ENCODE measurements at regions not wholly inside any gene's neighbourhood (a gene's known extent, or its start where the extent isn't known, plus 50 kb on each side); places are given as distances from the start of the nearest gene placed in this dataset.

DNA sequence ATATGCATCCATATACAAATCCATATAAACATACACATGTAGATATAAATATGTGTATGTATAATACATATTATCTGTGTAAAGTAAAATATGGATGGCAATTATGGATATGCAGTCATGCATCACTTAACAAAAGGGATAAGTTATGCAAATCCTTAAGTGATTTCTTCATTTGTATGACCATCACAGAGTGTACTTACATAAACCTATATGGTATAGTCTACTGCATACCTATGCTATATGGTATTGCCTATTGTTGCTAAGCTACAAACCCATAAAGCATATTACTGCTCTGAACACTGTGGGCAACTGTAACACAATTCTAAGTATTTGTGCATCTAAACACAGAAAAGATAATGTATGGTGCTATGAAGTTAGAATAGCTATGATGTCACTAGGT, 227.2 kb downstream of the SLC6A15 start:
- DNase-seq (ENCODE audit: low read depth in 2 of 2): no peak

GRCh38 chr12:84676787-84677186, 235.8 kb downstream of the SLC6A15 start:
- no peak for DNase-seq (ENCODE audit: low read depth in 2 of 2)

GRCh38 chr12:84661786-84662185, 250.8 kb downstream of the SLC6A15 start:
- no peak for DNase-seq (ENCODE audit: low read depth in 2 of 2)

DNA sequence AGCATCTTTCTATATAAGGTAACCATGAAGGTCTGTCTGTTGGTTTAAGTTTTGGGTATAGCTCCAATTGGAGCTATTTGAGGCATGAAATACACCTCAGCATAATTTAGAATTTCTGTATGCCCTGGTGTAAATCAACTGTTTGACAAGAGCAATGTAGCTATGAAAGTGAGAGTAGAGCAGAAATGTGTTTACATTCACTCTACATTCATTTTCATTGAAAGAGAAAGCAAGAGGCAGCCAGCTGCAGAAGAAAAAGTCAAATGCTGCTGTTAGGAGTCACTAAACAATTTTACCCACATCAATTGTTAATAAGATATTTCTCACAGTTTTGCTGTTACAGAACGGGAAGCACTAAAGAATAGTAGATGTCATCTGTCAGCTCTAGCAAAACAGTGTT, 252.5 kb downstream of the SLC6A15 start:
- DNase-seq (ENCODE audit: low read depth in 2 of 2): no peak

- DNase-seq (ENCODE audit: low read depth in 2 of 2): no peak
Measured at GRCh38 chr12:84658877-84659276, 253.7 kb downstream of the SLC6A15 start.

GRCh38 chr12:84656705-84657104, 255.9 kb downstream of the SLC6A15 start:
- DNase-seq (ENCODE audit: low read depth in 2 of 2): no peak

DNA sequence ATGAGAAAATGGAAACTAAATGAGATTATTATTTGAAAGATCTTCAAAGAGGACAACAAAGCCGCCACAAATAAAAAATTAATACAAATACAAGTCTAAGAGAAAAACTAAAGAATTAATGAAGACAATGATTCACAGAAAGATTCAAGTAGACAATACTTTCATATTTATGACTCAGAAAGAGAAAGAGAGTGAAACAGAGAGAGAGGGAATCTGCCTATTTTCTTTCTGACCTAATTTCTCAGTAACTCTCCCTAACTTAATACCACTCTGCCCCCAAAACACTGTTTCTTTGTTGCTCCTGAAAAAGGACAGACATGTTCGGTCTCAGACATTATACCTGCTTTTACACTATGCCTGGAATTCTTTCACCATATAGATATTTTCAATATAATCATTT, 259.1 kb downstream of the SLC6A15 start:
- DNase-seq (ENCODE audit: low read depth in 2 of 2): no peak

GRCh38 chr12:84648425-84648824, 264.2 kb downstream of the SLC6A15 start:
- DNase-seq (ENCODE audit: low read depth in 2 of 2): no peak

GRCh38 chr12:84644908-84645307, 267.7 kb downstream of the SLC6A15 start:
- DNase-seq (ENCODE audit: low read depth in 2 of 2): no peak

GRCh38 chr12:84643993-84644392, 268.6 kb downstream of the SLC6A15 start:
- no peak for DNase-seq (ENCODE audit: low read depth in 2 of 2)

GRCh38 chr12:84641940-84642545, 270.6 kb downstream of the SLC6A15 start:
- DNase-seq (ENCODE audit: low read depth in 2 of 2): no peak

DNA sequence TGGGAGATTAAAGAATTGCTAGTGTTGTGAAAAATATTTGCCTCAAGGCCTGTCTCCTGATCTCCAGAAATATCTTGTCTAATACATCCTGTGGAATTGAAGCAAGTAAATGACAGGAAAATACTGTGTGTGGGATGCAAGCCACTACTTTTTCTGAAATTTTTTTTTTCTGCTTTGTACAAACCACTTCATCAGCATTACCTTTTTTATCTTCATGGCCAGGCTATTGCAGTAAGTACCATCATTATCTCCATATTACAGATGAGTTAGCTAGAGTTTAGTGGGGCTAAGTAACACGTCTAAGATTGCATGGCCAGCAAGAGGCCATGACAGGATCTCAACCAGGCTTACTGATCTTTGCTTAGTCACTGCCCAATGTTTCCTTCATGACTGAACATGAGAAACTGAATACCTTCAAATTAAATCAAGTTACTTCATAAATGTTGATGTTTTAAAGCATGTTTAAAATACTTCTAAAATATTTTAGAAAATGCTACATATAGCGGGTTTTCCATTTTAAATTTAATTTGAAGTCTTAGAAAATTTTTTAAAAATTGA, 273.7 kb downstream of the SLC6A15 start:
- DNase-seq (ENCODE audit: low read depth in 2 of 2): no peak

DNA sequence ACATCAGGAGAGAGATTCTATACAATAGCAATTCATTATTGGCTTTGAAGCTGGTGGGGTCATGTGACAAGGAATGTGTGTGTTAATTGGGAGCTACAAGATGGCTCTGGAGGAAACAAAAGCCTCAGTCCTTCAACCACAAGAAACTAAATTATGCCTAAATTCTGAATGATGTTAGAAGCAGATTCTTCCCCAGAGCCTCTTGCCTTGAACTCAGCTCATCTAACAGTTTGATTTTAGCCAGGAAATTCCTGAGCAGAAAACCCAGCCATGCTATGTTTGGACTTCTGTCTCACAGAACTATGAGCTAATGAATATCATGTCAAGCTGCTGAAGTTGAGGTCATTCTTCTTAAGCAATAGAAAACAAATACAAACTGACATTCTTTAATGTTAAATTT, 274.7 kb downstream of the SLC6A15 start:
- DNase-seq (ENCODE audit: low read depth in 2 of 2): no peak

- DNase-seq (ENCODE audit: low read depth in 2 of 2): no peak
Measured at GRCh38 chr12:84636801-84637290, 275.8 kb downstream of the SLC6A15 start.

- DNase-seq (ENCODE audit: low read depth in 2 of 2): no peak
Measured at GRCh38 chr12:84634526-84634925, 278.1 kb downstream of the SLC6A15 start.

DNA sequence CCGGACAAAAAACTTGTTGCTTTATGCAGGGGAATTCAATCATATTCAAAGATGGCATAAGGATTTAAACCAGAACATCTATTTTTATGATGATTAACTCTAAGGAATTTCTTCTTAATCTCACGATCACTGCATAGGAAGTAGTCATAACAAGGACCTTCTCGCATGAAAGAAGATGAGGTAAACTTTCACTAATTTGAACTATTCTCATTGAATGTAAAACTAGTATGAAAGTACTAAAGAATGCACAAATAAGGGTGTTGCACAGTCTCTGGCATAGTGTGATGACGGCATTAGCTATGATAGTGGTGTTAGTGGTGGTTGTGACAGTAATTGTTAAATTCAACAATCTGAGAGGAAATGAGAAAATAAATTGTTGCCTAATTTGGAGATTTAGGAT, 280.0 kb downstream of the SLC6A15 start:
- no peak for DNase-seq (ENCODE audit: low read depth in 2 of 2)

DNA sequence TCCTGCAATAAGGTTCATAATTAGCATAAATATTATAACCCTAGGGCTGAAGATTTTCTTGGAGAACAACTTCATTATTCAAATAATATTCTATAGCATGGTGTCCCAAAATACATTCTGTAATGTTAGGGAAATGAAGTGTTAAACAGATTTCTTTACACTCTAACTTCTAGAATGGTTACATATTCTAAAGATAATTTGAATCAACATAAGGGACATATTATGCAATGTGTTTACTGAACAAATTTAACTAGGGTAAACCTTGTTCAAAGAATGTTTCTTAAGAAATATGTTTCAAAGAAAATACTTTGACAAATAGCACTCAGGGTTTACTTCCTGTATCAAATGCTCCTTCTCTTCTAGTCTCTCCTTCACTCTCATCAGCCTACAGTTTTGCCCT, 281.6 kb downstream of the SLC6A15 start:
- DNase-seq (ENCODE audit: low read depth in 2 of 2): no peak

DNA sequence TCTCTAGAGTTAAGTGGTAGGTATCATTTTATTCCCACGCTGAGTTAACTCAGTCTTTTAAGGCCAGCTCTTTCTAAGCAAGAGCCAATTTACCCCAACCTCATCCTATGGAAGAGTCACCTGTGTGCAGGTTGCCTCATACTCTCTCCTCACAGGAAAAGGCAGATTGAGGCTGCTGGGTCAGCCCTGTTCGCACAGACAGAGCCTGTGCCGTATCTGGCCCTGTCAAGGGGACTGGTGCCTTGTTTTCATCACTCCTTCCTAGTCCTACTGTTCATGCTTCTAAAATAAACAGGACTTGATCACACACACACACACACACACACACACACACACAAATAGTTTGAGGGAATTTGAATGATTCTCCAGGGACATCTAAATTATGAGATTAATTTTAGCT, 285.0 kb downstream of the SLC6A15 start:
- no peak for DNase-seq (ENCODE audit: low read depth in 2 of 2)

GRCh38 chr12:84624601-84625000, 288.0 kb downstream of the SLC6A15 start:
- DNase-seq (ENCODE audit: low read depth in 2 of 2): no peak

GRCh38 chr12:84619053-84619571, 293.5 kb downstream of the SLC6A15 start:
- no peak for DNase-seq (ENCODE audit: low read depth in 2 of 2)

GRCh38 chr12:84607170-84607819, 305.3 kb downstream of the SLC6A15 start:
- no peak for DNase-seq (ENCODE audit: low read depth in 2 of 2)

- no peak for DNase-seq (ENCODE audit: low read depth in 2 of 2)
Measured at GRCh38 chr12:84605983-84606382, 306.6 kb downstream of the SLC6A15 start.

GRCh38 chr12:84604551-84604950, 308.0 kb downstream of the SLC6A15 start:
- DNase-seq (ENCODE audit: low read depth in 2 of 2): no peak

All from dermis microvascular lymphatic vessel endothelial cell (primary cell).